NCI-H2196 treated with DMSO at 0.1 percent for 48 hours (cell line): ENCODE measurements at regions not wholly inside any gene's neighbourhood (a gene's known extent, or its start where the extent isn't known, plus 50 kb on each side); places are given as distances from the start of the nearest gene placed in this dataset.

ENCODE experiments used
- DNase-seq: peaks from one replicate; lab custom pipeline; 2025; ENCODE audit not compliant: unreplicated experiment; lab: John Stamatoyannopoulos, UW

DNA sequence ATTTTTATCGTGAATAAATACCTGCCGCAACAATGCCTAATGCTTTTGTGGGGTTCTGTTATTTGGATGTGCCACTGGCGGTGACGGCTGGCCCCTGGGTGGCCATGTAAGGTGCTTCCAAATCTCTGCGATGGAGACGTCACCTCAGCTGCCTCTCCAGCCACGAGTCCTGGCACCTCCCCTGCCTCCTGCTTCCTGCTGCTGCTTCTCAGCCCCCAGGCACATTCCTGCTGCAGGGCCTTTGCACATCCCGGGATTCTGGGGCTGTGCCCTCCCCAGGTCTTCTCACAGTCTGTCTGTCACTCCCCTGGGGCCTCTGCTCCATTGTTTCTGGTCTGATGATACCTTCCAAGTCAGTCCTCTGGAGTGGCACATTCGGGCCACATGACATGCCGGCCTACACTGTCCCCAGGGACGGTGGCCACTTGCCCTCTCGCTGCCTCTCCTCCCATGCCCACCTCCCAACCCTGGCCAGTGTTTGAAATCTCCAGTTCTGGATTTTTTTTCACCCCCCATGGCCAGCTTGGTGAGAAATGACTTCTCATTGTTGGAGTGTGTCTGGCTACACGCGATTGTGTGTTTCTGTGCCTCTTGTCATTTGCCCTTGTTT, 151.8 kb downstream of the KIF26A start:
- DNase-seq, result no peak

DNA sequence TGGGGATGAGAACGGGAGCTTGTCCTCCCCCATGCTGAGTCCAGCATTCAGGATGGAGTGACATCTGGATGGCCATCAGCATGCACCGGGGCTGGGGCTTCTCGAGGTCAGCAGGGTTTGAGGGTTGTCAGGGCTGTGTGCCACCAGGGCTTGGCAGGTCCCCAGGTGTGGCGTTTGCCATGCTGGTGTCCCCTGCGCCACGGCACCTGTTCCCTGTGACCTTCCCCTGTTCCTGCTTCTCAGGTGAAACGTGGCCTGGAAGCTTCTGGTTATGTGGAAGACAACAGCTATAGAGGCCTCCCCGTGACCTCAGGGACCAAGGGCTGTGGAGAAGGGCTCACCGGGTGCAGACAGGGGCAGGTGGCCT, 152.4 kb downstream of the KIF26A start:
- DNase-seq, result no peak

DNA sequence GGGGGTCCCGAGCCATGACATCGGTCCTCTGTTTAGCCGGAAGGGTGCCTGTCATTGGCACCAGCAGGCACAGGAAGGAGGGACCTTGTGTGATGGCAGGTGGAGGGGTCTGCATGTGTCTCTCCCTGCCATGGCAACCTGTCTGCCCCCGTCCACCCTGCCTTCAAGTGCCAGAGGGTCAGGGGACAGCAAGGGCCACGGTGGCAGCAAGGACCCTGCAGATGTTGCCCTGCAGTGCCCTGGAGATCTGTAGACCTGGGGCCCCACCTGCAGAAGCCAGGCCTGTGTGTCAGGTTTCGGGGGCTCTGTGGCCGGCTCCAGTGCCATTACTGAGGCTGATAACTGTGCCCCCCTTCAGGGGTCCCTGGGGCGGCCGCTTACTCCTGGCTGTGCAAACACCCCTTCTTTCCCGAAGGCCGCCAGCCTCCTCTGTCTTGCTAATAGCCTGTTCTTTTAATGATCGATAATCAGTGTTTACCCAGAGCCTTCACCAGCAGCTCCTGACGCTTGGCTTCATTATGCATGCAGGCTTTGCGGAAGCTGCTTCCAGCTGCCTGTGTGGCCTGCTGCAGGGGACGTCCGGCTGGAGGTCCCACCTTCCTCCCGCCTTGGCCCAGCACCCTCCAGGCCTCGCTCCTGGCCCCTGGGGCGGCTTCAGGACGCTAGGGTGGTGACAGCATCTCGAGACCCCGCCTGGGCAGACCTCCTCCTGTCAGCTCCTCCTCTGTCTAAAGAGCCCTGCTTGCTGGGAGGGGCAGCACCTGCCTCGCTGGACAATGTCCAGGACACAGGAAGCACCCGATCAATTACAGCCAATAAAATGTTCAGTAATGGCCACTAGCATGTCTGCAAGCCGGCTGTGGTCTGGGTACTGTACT, 153.0 kb downstream of the KIF26A start:
- DNase-seq, result no peak

DNA sequence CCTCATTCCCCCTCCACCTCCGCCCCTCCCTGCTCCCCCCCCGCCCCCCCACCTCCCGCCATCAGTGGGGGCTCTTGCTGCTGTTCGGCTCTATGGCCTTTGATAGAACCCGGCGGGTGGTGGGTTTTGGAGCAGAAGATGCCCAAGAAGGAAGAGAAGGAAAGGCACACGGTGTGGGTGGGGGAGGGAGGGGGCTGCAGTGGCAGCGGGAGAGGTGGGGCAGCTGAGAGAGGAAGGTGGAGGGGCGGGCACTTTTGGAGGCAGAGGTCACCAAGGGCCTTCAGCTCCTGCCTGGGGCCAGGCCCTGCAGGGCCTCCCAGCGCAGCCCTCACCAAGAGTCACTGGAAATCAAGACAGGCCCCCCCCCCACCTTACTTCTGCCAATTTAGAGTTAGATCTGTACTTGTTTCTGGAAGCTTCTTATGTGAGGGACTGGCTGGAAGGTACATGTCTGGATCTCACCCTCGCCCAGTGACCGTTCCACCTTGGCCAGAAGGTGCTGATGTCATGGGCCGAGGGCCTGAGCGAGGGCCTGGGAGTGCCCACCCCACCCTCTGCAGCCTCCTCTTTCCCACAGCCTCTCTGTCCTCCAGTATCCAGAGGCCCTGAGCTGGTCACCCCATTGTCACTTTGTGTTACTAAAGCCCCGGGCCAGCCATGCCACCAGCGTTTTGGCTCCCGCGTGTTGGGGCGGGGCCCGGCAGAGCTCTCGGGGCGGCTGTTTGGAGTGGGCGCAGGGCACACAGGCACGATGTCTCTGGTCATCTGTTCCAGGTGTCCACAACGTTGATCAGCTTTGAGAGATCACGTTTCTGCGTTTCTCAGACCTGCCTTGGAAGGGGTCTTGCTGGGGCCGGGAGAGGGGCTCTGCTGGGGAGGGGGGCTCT, 153.9 kb downstream of the KIF26A start:
- no peak for DNase-seq

DNA sequence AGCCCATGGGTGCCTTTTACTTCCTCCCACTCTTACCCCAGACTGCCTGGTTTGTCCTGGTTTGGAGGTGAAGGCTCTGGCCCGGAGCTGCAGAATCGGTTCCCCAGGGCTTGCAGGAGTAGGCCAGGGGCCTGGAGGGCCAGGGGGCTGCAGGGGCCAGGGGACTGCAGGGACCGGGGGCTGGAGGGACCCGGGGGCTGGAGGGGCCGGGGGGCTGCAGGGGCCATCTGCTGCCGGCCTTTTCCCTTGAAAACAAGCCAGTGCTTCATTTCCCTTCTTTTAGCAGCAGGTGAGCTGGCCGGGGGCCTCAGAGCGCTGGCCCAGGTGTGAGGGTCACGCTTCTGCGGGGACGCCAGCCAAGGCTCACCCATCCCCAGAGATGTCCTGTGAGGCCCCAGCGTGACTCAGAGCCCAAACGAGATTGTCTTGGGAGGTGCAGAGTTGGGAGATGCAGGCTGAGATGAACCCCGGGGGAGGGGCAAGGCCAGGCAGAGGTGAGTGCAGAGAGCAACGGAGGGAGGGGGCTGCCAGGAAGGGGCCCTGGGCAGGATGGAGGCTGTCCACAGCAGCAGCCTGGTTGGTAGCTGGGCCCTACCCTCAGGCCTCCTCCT, 154.9 kb downstream of the KIF26A start:
- no peak for DNase-seq

DNA sequence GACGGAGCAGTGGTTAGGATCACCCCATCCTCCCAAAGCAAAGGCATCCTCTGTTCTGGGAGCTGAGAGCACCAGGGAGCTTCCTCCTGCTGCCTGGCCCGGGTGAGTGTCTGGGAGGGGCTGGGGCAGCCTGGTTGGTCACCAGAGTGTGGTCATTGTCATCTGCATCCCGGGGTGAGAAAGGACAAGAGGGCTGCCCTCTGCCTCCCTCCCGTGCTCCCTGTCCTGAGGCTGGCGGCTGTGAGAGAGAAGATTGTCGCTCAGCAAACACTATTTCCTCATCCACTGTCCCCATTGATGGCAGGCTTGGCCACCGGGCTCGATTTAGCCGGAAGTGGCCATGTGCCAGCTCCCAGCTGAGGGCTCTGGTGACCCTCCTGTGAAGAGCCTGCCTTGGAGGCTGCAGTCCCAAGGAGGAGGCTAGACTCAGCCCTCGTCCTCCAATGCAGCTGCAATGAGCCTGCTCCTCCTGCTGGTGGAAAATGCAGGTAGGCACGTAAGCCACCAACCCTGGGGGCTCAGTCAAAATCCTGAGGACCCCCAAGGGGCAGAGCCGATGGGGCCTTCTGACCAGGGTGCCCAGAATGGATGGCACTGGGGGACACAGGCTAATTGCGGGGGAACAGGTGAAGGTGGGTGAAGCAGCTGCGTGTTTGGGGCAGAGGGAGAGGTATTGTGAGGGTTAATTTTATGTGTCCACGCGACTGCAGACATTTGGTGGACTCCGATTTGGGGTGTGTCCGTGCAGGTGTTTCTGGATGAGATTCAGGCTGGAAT, 155.7 kb downstream of the KIF26A start:
- DNase-seq, result no peak

DNA sequence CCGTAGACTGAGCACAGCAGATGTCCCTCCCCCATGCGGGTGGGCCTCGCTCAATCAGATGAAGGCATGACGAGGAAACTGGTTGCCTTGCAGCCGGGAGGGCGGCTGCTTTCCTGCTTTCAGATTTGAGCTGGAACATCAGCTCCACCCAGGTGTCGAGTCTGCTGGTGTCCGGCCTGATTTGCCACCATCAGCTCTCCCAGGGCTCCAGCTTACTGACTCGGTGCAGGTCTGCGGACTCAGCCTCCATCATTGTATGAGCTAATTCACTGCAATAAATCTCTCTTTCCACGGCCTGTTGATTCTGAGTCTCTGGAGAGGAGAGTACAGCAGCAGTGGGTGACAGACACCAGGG, 156.2 kb downstream of the KIF26A start:
- DNase-seq, result no peak

DNA sequence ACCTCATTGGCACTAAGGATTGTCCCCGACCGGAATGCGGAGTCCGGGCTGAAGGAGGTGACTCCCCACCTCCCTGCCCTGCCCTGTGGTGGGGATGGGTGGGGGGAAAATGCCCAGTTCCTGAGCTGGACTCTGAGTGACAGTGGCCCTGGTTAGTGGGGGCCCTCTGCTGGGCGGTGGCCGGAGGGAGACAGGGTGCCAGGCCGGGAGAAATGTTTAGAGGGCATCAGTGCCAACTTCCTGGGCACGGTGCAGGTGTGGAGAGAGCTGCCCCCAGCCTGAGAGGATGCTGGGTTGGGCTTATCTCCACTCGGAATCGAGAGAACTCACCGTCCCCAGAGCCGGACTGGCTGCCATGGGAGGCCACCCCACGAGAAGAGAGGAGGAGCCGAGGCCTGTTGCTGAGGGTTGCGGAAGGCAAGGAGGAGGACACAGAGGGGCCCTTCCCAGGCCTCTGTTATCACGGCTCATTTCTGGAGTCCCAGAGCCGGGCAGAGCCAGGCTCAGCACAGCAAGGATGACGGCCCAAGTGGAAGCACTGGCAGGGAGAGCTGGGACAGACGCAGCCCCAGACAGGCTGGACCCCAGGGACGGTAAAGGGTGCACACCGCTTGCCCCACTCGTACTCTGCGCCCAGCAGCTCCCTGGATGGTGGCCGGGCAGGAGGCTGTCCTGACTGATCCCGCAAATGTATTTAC, 156.7 kb downstream of the KIF26A start:
- DNase-seq, result no peak

DNA sequence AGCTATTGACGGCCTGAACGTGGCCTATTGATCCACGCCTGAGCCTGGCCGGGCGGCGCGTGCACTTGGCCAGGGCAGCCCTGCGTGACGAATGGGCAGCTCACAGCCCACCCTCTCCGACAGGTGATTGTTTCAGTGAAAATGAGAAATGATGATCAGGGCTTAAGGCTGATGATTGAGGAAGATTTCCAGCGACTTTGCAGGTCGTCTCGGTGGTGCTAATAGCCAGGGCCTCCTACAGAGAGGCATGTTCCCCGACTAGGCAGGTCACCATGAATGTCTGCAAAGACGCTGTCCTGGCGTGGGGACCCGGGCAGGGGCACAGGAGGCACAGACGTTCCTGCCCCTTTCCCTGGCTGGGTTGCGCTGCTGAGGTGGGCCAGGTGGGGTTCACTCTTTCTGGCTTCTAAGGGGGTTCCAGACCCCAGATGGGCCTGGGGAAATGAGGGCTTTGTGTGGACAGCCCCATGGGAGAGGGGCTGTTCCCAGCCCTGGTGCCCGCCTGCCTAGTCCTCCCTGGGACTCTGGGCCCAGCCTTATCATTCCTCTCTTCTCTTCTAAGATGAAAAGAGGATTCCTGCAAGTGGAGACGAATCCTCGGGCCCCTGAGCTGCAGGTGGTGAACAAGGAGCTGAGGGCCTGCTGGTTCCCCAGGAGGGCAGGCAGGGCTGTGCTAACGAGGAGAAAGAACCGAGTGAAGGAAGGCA, 157.4 kb downstream of the KIF26A start:
- no peak for DNase-seq

DNA sequence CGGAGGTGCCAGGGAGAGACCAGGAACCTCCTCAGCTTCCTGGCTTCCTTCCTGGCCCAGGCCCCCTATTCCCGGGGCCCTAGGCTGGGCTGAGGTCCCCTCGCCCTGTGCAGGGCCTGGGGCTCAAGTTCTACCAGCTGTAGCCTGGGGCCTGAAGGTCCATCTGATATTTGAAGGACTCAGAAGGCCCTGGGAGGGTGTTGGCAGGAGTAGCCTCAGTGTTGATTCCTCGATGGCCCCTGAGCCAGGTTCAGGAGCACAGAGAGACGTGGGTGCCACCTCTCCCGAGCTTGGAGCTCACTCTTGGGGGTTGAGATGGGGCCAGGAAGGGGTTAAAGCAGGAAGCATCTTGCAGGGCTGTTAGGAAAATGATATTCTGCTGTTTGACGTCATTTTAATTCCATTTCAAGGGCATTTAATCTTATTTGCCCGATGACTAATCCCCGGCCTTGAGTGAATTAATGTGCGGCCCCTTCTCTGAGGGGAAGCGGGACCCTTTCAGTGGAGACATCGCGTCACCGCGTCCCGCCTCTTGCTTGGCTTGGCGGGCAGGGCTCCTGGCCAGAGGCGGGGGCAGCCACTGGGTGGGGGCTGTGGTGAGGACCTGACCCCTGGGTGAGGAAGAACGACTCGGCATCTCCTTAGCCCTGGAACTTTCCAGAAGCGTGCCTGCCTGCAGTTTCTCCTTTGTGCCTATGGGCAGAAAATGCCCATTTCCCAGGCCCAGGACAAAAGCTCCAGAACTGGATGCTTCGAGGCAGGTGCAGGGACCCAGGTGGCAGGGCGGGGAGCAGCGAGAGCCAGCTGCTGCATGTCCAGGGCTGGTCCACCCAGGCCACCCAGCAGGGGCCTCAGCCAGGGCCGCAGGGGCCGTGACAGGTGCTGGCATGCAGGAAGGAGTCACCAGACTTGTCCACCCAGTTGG, 158.3 kb downstream of the KIF26A start:
- no peak for DNase-seq

DNA sequence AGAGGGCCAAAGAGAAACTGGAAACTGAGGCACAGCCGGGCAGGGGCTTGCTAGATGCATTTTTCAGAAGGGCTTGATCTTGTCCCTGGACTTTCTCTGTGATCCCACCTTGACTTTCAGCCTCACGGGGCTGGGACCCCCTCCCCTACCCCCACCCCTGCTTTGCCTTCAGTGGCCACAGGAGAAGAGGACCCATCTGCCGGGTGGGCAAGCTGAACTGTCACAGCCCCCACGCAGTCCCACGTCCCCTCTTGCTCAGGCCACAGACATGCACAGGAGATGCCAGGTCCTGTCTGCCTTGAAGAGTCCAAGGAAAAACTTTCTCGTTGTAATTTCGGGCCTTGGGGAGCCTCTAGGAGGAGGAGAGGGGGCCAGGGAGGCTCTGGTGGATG, 158.9 kb downstream of the KIF26A start:
- DNase-seq, result no peak

DNA sequence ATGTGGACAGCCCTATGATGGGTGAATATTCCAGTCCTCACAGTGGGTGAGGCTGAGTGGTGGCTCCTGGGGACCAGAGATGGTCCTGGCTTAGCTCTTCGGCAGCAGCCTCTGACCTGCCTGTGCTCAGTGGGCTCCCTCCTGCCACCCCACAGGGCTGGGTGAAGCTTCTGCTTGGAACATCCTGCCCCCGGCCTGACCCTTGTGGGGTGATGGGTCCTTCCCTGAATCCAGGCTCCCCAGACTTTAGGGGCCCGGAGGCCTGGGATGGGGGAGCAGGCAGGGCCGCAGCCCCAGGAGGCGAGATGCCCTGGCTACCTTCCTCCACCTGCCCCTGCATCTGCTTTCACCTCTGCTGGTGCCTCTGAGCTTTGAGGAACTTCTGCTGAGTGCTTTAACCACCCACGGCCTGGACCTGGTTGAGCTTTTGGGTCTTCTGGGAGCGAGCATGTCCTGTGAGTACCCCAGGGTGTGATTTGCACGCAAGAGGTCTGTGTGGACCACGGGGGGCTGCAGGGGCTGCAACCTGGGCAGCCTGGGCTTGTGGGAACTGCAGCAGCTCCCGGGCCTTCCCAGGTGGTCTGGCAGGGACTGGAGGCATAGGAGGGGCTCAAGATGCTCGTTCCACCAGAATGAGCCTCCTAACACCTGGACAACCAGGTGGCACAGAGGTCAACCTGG, 159.5 kb downstream of the KIF26A start:
- DNase-seq, result no peak

DNA sequence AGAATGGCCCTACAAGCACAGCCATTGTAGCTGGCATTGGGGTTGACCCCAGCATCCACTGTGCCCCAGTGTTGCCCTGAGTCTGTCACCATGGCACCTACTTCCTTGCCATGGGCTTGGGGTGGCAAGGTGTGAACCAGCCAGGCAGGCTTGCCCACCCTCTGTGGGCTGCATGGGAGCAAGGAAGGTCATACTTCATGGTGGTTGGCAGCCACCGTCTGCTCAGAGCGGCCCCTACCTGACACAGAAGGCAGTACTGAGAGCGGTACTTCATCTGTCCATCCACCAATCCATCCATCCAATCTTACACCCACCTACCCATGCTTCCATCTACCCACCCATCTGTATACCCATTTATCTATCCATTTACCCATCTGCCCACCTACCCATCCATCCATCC, 160.1 kb downstream of the KIF26A start:
- no peak for DNase-seq

DNA sequence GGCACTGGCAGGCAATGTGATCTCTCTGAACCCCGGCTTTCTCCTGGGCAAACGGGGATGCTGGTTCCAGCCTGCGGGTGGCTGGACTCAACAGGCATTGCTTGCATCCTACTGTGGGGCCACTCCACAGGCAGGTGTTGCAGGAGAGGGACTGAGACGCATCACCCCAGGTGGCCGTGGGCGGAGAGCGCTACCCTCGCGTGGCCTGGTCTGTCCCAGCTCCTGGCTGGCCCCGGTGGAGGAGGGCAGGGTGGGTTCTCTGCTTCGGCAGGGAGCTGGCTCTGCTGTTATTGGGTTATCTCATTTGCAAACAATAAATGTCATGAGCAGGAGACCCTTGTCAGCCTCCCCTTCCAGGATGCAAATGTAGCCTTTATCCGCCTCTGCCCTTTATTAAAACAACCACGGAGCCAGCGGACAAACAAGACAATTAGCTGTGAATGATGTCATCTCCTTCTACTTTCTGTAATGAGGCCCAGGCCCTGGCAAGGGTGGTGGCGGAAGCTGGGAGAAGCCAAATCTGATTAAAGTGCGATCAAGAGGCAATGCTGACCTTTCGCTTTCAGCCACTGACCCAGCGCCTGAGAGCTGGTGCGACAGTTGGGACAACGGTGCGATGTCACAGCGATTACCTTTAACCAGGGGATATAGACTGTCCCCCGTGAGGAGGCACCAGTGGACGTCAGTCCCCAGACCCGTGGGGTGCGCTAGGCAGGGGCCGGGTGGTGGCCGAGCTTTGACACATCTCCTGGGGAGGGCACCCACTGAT, 161.8 kb downstream of the KIF26A start:
- DNase-seq, result peak; percentile 46

DNA sequence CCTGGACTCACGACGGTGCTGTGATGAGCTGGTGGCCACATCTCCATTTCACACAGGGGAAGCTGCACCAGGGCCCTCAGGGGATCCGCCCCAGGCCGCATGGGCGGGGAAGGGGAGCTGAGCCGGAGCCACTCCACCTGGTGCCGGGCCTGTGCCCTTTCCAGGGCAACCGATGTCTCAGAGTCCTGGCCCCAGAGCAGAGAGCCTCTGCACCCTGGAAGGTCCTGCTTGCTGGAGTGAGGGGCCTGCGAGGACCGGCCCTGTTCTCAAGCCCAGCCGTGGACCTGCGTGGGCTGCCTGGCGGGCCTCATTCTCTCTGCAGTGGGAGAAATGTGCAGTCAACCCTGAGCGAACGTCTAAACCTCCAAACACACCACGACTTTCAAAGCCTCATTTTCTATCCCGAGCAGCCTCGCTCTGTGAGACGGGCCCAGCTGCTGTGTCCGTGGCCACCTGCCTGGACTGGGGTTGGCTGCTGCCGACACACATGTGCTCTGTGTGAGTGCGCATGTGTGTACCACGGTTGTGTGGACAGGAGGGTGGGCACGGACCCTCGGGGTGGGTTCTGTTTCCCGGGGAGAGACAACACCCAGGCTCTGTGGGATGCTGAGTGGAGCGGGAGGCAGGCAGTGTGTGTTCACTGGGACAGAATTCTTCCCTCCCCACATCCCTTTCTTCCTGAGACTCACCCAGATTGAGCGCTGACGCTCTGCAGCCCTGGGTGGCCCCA, 163.5 kb downstream of the KIF26A start:
- no peak for DNase-seq

DNA sequence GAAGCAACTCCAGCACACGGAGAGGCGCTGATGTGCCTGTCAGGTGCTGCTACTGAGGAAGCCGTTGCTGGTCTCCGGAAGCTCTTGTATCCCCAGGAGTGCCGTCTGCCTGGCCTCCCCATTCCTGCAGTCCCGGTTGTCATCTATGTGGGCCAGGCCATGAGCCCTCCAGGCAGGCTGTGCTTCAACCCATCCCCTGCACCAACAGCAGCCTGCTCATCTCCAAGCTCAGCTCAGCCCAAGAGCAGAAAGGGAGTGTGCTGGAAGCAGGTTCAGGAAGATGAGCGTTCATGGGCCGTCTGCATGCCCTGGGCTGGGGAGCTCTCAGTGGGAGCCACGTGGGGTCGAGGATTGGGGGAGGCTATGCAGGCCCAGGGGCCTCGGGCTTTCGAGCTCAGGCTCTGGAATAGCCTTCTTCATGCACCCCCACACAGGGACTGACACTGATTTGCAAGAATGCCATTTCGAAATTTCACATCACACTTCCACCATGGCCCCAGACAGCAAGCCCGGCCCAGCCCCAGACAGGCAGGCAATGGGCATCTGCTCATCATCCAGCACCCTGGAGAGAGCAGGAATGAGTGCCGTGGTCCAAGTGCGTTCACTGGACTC, 164.5 kb downstream of the KIF26A start:
- DNase-seq, result no peak
